Small intestine (tissue), 7 donors: ENCODE measurements at regions not wholly inside any gene's neighbourhood (a gene's known extent, or its start where the extent isn't known, plus 50 kb on each side); places are given as distances from the start of the nearest gene placed in this dataset.

Source experiments
- DNase-seq, 2 donors: peaks; one replicate each; pipeline versions ENCODE4 v3.0.0 to v3.0.0-alpha.2; 2013
- FAIRE-seq: peaks from 2 replicates; lab custom pipeline; 2012; peaks lifted over from hg19 to GRCh38; lab: Jason Lieb, UNC
- H3K27ac ChIP-seq, 3 donors: one replicate each; pipeline ENCODE4 v1.5.1; 2013; ENCODE audit warnings: low read length in 2 of 3, mild to moderate bottlenecking in 2 of 3, control low read depth in 1 of 3, inconsistent platforms in 1 of 3, low read depth in 1 of 3, moderate library complexity in 1 of 3
- H3K27me3 ChIP-seq, 3 donors: one replicate each; pipeline ENCODE4 v1.6.1; 2013; ENCODE audit warnings: low read length in 3 of 3, inconsistent platforms in 1 of 3; ENCODE audit not compliant: control insufficient read depth in 3 of 3, insufficient read depth in 3 of 3
- H3K36me3 ChIP-seq, 3 donors: one replicate each; pipeline ENCODE4 v1.6.1; 2013; ENCODE audit warnings: low read length in 3 of 3, inconsistent platforms in 1 of 3, low read depth in 1 of 3, mild to moderate bottlenecking in 1 of 3, moderate library complexity in 1 of 3; ENCODE audit not compliant: control insufficient read depth in 3 of 3, insufficient read depth in 2 of 3
- H3K4me1 ChIP-seq, 3 donors: one replicate each; pipeline ENCODE4 v1.6.1; 2013; ENCODE audit warnings: low read length in 2 of 3, inconsistent platforms in 1 of 3, low read depth in 1 of 3, mild to moderate bottlenecking in 1 of 3, moderate library complexity in 1 of 3; ENCODE audit not compliant: control insufficient read depth in 3 of 3, insufficient read depth in 2 of 3
- H3K4me3 ChIP-seq, 3 donors: one replicate each; pipeline ENCODE4 v1.5.1; 2013; ENCODE audit warnings: low read length in 3 of 3, control low read depth in 1 of 3, inconsistent platforms in 1 of 3, low read depth in 1 of 3, mild to moderate bottlenecking in 1 of 3, moderate library complexity in 1 of 3
- H3K9me3 ChIP-seq, 2 donors: one replicate each; pipeline ENCODE4 v1.6.1; 2013; ENCODE audit warnings: low read depth in 1 of 2, low read length in 1 of 2; ENCODE audit not compliant: control insufficient read depth in 2 of 2, insufficient read depth in 1 of 2
- WGBS, 3 donors: extraction: QIAGEN DNeasy Blood & Tissue Kit; methylation state at CpG; one replicate each; pipeline ENCODE4 v1.1.7; 2013; 5-methylcytosine and 5-hydroxymethylcytosine counted together
- donor health status: healthy with polysubstance abuse.
- donor health status: control.
- donor health status: control.
- donor health status: Bipolar disorder and iron deficiency.
- donor health status: healthy.

DNA sequence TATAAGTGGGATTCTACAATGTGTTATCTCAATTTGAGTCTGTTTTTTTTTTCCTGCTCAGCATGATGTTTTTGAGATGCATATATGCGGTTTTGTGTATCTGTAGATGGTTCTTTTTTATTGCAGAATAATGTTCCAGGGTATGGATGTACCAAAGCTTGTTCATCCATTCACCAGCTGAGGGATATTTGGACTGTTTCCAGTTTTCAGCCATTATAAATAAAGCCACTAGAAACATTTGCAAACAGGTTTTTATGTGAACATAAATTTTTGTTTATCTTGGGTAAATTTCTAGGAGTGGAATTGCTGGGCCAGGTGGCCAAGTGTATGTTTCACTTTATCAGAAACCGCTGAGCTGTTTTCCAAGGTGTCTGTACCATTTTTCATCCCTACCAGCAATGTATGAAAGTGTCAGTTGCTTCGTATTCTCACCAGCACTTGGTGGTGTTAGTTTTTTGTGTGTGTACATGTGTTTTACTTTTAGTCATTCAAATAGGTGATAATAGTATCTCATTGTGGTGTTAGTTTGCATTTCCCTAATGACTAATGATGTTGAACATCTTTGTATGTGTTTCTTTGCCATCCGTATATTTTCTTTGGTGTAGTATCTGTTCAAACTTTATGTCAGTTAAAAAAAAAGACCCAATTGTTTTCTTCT lies 124.2 kb downstream of the CEBPB start:
- no peaks in the 10 kb centered on the region for H3K27me3 ChIP-seq
- H3K9me3 ChIP-seq = no peaks in the 10 kb centered on the region
- DNase-seq (no peak), FAIRE-seq (no peak)
- no peak overlapping the region for H3K27ac ChIP-seq
- H3K36me3 ChIP-seq = no peaks in the 10 kb centered on the region
- WGBS, 3 donors = 79 to 92% (median 81%) methylated on average over 4 of the region's 4 CpGs
- H3K4me1 ChIP-seq = peaks cover 0 to 10% (median 0%) of the 10 kb centered on the region in 3 donors
- no peak overlapping the region for H3K4me3 ChIP-seq

DNA sequence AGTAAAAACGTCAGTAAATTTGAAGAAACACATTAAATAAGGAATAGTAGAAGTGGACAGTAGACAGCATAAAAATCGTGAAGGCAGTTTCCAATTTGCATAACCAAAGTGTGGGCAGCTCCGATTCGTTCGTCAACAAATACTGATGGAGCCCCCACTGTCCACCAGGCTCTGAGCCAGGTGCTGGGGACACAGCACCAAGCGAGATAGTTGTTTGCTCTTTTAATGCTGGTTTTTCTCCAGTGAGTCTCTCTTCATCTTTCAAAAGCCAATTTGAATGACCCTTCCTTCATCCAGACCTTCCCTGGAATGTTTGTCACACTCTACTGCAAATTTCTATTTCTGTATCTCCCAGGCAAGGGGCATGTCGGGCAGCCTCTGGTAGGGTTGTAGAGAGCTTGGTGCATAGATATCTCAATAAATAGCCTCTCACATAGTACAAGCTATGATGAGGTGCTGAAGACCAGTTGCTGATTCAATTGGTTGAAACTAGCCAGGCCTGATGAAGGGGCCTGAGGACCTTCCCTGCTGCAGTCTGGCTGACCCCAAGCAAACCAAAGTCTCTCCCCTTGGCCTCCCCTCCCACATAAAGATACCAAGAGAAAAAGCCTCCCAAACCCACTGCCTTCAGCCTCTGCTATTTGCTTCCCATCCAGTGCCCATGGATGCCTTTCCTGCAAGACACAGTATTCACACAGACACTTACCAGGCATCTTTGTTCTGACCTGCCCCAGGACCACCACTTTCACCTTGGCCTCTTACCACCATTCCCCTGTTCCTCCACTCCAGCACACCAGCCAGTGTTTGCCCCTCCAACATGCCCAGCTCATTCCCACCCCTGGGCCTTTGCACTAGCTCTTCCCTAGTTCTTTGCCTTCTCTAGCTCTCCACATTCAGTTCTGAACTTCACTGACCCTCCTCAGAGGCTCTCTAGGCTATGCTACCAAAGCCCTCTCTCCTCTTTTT lies 125.2 kb downstream of the CEBPB start:
- DNase-seq = no peak
- Histone ChIP-seq H3K36me3 (no peaks in the 10 kb centered on the region), H3K4me1 (peaks cover 0 to 11% (median 0%) of the 10 kb centered on the region in 3 donors), H3K27ac (no peak overlapping the region), H3K27me3 (no peaks in the 10 kb centered on the region), H3K9me3 (no peaks in the 10 kb centered on the region), H3K4me3 (no peak overlapping the region)
- no peak for FAIRE-seq
- 74 to 88% (median 78%) methylated on average over 7 of the region's 7 CpGs for WGBS, 3 donors

DNA sequence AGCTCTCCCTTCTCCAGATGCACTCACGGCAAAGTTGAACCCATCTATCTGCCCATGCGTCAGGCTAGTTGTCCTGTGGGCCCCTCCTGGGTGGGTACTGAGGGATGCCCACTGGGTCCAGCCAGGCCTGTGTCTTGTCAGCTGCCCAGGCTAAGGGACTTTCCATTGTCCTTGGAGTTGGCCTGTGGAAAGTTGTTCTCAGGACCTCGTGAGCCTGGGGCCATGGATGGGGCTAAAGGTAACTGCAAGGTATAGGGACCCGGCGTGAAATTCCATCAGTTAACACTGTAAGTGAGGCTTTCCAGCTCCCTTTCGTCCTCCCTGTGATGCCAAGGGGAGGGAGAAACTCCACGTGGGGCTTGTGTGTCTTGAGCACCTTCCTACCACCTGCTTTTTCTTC lies 126.5 kb downstream of the CEBPB start:
- FAIRE-seq = no peak
- no peak overlapping the region for H3K4me3 ChIP-seq
- no peak for DNase-seq
- H3K36me3 ChIP-seq = no peaks in the 10 kb centered on the region
- peaks cover 0 to 21% (median 0%) of the 10 kb centered on the region in 3 donors for H3K4me1 ChIP-seq
- WGBS, 3 donors = 70 to 83% (median 80%) methylated on average over 7 of the region's 7 CpGs
- H3K27me3 ChIP-seq = no peaks in the 10 kb centered on the region
- no peak overlapping the region for H3K27ac ChIP-seq
- H3K9me3 ChIP-seq = no peaks in the 10 kb centered on the region

DNA sequence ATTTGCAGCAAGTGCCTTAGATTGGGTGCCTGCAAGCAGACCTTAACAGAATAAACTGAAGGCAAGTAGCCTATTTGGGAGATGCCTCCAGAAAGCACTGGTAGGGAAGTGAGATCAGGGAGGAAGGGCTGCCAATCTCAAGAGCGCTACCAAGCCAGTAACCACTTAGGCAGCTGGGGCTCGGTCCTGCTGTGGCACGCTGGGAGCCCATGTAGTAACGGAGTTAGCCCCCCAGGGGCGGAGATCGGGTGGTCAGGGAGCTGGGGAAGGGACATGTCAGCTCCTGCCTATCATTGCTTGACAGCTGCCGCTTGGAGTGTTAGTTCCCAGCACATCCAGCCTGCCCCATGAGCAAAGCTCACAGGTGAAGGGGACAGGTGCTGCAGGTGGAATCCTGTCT lies 127.0 kb downstream of the CEBPB start:
- Histone ChIP-seq H3K27ac (no peak overlapping the region), H3K4me3 (no peak overlapping the region), H3K4me1 (peaks cover 0 to 19% (median 0%) of the 10 kb centered on the region in 3 donors), H3K9me3 (no peaks in the 10 kb centered on the region), H3K27me3 (no peaks in the 10 kb centered on the region), H3K36me3 (no peaks in the 10 kb centered on the region)
- 32 to 60% (median 37%) methylated on average over 7 of the region's 7 CpGs for WGBS, 3 donors
- FAIRE-seq (no peak), DNase-seq (peak in 1 of 2 donors; percentile 40)

DNA sequence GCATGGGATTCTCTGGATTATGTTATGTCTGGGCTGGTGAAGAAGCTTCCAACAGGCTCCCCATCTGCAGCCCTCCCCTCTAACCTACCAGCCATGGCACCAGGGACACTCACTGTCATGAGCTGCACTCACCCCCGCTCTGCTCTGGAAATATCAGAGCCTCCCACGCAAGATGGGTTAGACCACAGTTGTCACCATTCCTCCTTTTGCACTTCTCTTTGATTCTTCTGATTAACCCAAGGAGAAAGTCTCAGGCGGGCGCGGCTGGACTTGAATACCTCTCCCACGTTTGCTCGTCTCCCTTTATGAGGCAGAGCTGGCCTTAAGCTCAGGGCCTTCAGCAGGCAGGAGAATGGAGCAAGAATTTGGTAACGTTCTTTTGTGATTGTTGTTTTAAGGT lies 128.1 kb downstream of the CEBPB start:
- no peak overlapping the region for H3K27ac ChIP-seq
- DNase-seq (no peak), FAIRE-seq (no peak)

DNA sequence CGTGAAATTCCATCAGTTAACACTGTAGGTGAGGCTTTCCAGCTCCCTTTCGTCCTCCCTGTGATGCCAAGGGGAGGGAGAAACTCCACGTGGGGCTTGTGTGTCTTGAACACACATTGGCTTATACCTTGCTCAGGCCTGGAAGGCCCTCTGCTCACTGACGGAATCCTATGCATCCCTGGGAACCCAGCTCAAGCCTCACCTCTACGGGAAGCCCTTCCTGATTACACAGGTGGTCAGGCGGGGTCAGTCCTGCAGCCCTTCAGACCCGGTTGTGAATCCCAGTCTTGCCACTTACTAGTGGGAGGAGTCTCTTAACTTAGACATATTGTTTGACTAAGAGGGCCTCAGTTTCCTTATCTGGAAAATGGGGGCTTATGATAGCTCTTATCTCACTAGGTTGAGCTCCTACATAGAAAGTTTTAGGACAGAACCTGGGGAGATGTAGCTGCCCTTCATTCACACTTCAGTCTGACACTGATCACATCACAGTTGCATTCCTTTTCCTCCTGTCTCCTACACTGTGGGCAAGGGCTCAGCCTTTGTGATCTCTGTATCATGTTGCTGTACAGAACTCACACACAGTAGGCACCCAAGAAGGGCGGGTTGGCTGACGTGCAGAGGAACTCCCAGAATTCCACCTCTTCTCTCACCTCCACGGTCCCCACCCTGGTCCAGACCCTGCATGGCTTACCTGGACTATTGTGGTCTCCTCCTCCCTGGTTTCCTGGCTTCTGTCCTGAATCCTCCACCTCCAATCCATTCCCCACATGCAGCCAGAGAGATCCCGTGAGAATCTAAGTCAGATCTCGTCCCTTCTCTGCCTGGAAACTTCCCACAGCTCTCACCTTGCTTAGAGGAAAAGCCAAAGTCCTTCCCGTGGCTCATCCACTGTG lies 129.6 kb downstream of the CEBPB start:
- peak overlapping the region; percentile 27 to 68 (median 44) for H3K27ac ChIP-seq
- H3K4me1 ChIP-seq = peaks cover 0 to 19% (median 0%) of the 10 kb centered on the region in 3 donors
- no peak for FAIRE-seq
- H3K36me3 ChIP-seq = peaks cover 0 to 2% (median 0%) of the 10 kb centered on the region in 3 donors
- no peak for DNase-seq
- peaks cover 0 to 3% of the 10 kb centered on the region in 2 donors for H3K9me3 ChIP-seq
- 74 to 81% (median 75%) methylated on average over 13 of the region's 13 CpGs for WGBS, 3 donors
- no peaks in the 10 kb centered on the region for H3K27me3 ChIP-seq
- H3K4me3 ChIP-seq = no peak overlapping the region

More for the DNA sequence above, 128.1 kb downstream of the CEBPB start:
- peaks cover 0 to 19% (median 0%) of the 10 kb centered on the region in 3 donors for H3K4me1 ChIP-seq
- no peaks in the 10 kb centered on the region for H3K27me3 ChIP-seq
- no peaks in the 10 kb centered on the region for H3K9me3 ChIP-seq
- H3K4me3 ChIP-seq = no peak overlapping the region
- 44 to 67% (median 53%) methylated on average over 8 of the region's 8 CpGs for WGBS, 3 donors
- H3K36me3 ChIP-seq = no peaks in the 10 kb centered on the region

DNA sequence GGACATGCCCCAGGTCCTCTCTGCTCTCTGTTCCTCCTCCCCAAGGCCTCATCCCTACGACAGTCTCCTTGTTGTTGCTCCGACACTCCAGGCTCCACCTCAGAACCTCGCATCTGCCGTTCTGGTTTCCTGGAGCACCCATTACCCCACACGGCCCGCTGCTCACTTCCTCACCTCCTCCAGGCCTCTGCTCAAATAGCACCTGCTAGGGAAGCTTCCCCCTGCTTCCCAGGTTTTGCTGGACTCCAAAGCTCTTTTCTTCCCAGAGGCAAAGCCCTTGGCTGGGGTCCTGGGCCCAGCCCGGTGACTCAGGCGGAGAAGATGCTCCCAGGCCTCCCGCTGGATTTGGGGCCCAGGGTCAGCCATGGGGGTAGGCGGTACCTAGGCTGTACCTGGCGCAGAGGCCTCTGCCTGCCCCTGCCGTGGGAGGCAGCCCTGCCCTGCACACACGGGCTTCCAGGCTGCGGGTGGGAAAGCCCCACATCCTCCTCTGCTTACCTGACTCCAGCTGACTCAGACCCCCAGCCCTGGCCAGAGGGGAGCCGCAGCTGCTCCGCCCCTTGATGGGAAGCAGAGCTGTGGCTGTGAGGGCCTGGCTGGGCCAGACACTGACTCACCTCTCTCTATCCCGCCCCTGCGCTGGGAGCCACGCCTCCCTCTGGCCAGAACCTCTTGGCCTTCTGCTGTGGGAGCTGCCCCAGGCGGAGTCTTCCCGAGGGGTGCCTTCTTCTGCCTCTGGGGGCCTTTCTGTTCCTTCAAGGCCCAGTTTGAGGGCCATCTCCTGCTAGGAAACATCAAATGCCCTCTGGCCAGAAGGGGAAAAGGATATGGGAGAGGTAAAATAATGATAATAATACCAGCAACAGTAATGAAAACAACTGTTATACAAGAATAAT lies 130.5 kb downstream of the CEBPB start:
- peaks cover 0 to 3% of the 10 kb centered on the region in 2 donors for H3K9me3 ChIP-seq
- WGBS, 3 donors = 31 to 42% (median 38%) methylated on average over 21 of the region's 21 CpGs
- no peaks in the 10 kb centered on the region for H3K27me3 ChIP-seq
- H3K4me1 ChIP-seq = peaks cover 0 to 19% (median 0%) of the 10 kb centered on the region in 3 donors
- DNase-seq (peak; percentile 73 to 81), FAIRE-seq (no peak)
- H3K36me3 ChIP-seq = peaks cover 0 to 2% (median 0%) of the 10 kb centered on the region in 3 donors
- H3K27ac ChIP-seq = peak overlapping the region; percentile 27 to 68 (median 44)
- H3K4me3 ChIP-seq = no peak overlapping the region
